Stimulated activated CD4-positive, alpha-beta T cell treated with anti-CD3 and anti-CD28 coated beads, Interleukin-1b, Interleukin-23, amount 100 ng/mL, for 48 hours (primary cell): ENCODE measurements at regions not wholly inside any gene's neighbourhood (a gene's known extent, or its start where the extent isn't known, plus 50 kb on each side); places are given as distances from the start of the nearest gene placed in this dataset.
"Not testable (repeated sequence)": the region's sequence is repeated elsewhere in the genome, so short reads cannot be mapped to it uniquely, and the experiment has no call there.

Source experiments
- DNase-seq: peaks from one replicate; pipeline ENCODE4 v3.0.0-alpha.2; 2020

- DNase-seq: no peak
Observed at GRCh38 chr3:106276151-106276550, 407.3 kb upstream of the CBLB start.

GRCh38 chr3:106276755-106277612, 408.2 kb upstream of the CBLB start:
- no peak for DNase-seq

- no peak for DNase-seq
Observed at GRCh38 chr3:106277731-106278130, 408.9 kb upstream of the CBLB start.

- DNase-seq: no peak
Observed at GRCh38 chr3:106281221-106281620, 412.4 kb upstream of the CBLB start.

- DNase-seq: no peak
Observed at GRCh38 chr3:106282943-106283342, 414.1 kb upstream of the CBLB start.

GRCh38 chr3:106288781-106289180, 420.0 kb upstream of the CBLB start:
- no peak for DNase-seq

GRCh38 chr3:106290304-106290997, 421.6 kb upstream of the CBLB start:
- no peak for DNase-seq

GRCh38 chr3:106293161-106293560, 424.3 kb upstream of the CBLB start:
- no peak for DNase-seq

GRCh38 chr3:106294121-106294520, 425.3 kb upstream of the CBLB start:
- DNase-seq: no peak

- DNase-seq: no peak
Observed at GRCh38 chr3:106296062-106296461, 427.2 kb upstream of the CBLB start.

- DNase-seq: peak; percentile 28
Observed at GRCh38 chr3:106299300-106300098, 430.7 kb upstream of the CBLB start.

- peak; percentile 24 for DNase-seq
Observed at GRCh38 chr3:106302451-106303221, 433.8 kb upstream of the CBLB start.

GRCh38 chr3:106303766-106304165, 435.0 kb upstream of the CBLB start:
- no peak for DNase-seq

GRCh38 chr3:106305127-106305526, 436.3 kb upstream of the CBLB start:
- no peak for DNase-seq

GRCh38 chr3:106305882-106306435, 437.1 kb upstream of the CBLB start:
- DNase-seq: no peak

- DNase-seq: no peak
Observed at GRCh38 chr3:106309274-106309673, 440.5 kb upstream of the CBLB start.

GRCh38 chr3:106309798-106310197, 441.0 kb upstream of the CBLB start:
- DNase-seq: peak; percentile 8

- DNase-seq: no peak
Observed at GRCh38 chr3:106317141-106318055, 448.6 kb upstream of the CBLB start.

GRCh38 chr3:106321438-106321837, 452.6 kb upstream of the CBLB start:
- not testable (repeated sequence) for DNase-seq

- DNase-seq: no peak
Observed at GRCh38 chr3:106323586-106323985, 454.8 kb upstream of the CBLB start.
